ENCODE measurements at regions not wholly inside any gene's neighbourhood (a gene's known extent, or its start where the extent isn't known, plus 50 kb on each side); places are given as distances from the start of the nearest gene placed in this dataset.

GRCh38 chr15:35857567-35858226 is 311.7 kb upstream of the DPH6 start:
- no peak for DNase-seq (ENCODE audit: low spot score)

- DNase-seq (ENCODE audit: low spot score) = no peak
These were observed 312.7 kb upstream of the DPH6 start for GRCh38 chr15:35858707-35859106.

GRCh38 chr15:35863655-35864054 is 317.7 kb upstream of the DPH6 start:
- no peak for DNase-seq (ENCODE audit: low spot score)

- no peak for DNase-seq (ENCODE audit: low spot score)
These were observed 321.4 kb upstream of the DPH6 start for GRCh38 chr15:35867356-35867755.

GRCh38 chr15:35871282-35871681 is 325.3 kb upstream of the DPH6 start:
- no peak for DNase-seq (ENCODE audit: low spot score)

- DNase-seq (ENCODE audit: low spot score) = no peak
These were observed 325.8 kb upstream of the DPH6 start for GRCh38 chr15:35871812-35872211.

- no peak for DNase-seq (ENCODE audit: low spot score)
These were observed 326.6 kb upstream of the DPH6 start for GRCh38 chr15:35872577-35872976.

- DNase-seq (ENCODE audit: low spot score) = no peak
These were observed 328.4 kb upstream of the DPH6 start for GRCh38 chr15:35874260-35874905.

GRCh38 chr15:35876762-35877161 is 330.8 kb upstream of the DPH6 start:
- DNase-seq (ENCODE audit: low spot score) = no peak

GRCh38 chr15:35880896-35881295 is 334.9 kb upstream of the DPH6 start:
- DNase-seq (ENCODE audit: low spot score) = no peak

- no peak for DNase-seq (ENCODE audit: low spot score)
These were observed 339.9 kb upstream of the DPH6 start for GRCh38 chr15:35885870-35886269.

GRCh38 chr15:35886765-35887164 is 340.8 kb upstream of the DPH6 start:
- DNase-seq (ENCODE audit: low spot score) = no peak

GRCh38 chr15:35888815-35889214 is 342.9 kb upstream of the DPH6 start:
- no peak for DNase-seq (ENCODE audit: low spot score)

- no peak for DNase-seq (ENCODE audit: low spot score)
These were observed 361.5 kb upstream of the DPH6 start for GRCh38 chr15:35907511-35907910.

- DNase-seq (ENCODE audit: low spot score) = no peak
These were observed 363.4 kb upstream of the DPH6 start for GRCh38 chr15:35909414-35909813.

GRCh38 chr15:35910227-35910626 is 364.3 kb upstream of the DPH6 start:
- DNase-seq (ENCODE audit: low spot score) = no peak

GRCh38 chr15:35911052-35911777 is 365.2 kb upstream of the DPH6 start:
- DNase-seq (ENCODE audit: low spot score) = no peak

GRCh38 chr15:35912196-35912595 is 366.2 kb upstream of the DPH6 start:
- DNase-seq (ENCODE audit: low spot score) = no peak

GRCh38 chr15:35914573-35914972 is 368.6 kb upstream of the DPH6 start:
- DNase-seq (ENCODE audit: low spot score) = no peak

GRCh38 chr15:35921046-35921445 is 375.1 kb upstream of the DPH6 start:
- no peak for DNase-seq (ENCODE audit: low spot score)

- DNase-seq (ENCODE audit: low spot score) = no peak
These were observed 379.5 kb upstream of the DPH6 start for GRCh38 chr15:35925275-35926006.

- no peak for DNase-seq (ENCODE audit: low spot score)
These were observed 380.0 kb upstream of the DPH6 start for GRCh38 chr15:35926007-35926380.

- DNase-seq (ENCODE audit: low spot score) = no peak
These were observed 382.9 kb upstream of the DPH6 start for GRCh38 chr15:35928847-35929246.

Data from ureter (tissue), 1 donor.